Stimulated activated CD4-positive, alpha-beta T cell treated with anti-CD3 and anti-CD28 coated beads, Interleukin-1b, Interleukin-23, amount 100 ng/mL, for 24 hours (primary cell): ENCODE measurements at regions not wholly inside any gene's neighbourhood (a gene's known extent, or its start where the extent isn't known, plus 50 kb on each side); places are given as distances from the start of the nearest gene placed in this dataset.

ENCODE experiments used
- DNase-seq, 4 experiments: peaks; one replicate each; pipeline ENCODE4 v3.0.0-alpha.2; 2020; ENCODE audit warnings: low read depth in 4 of 4, low spot score in 1 of 4

GRCh38 chr4:14513471-14513870 is 488.8 kb upstream of the CPEB2 start:
- DNase-seq: no peak

- no peak for DNase-seq
These were observed 486.7 kb upstream of the CPEB2 start for GRCh38 chr4:14515556-14515955.

GRCh38 chr4:14518136-14518535 is 484.1 kb upstream of the CPEB2 start:
- no peak for DNase-seq

GRCh38 chr4:14520171-14520570 is 482.1 kb upstream of the CPEB2 start:
- no peak for DNase-seq

GRCh38 chr4:14524276-14524675 is 478.0 kb upstream of the CPEB2 start:
- no peak for DNase-seq

- DNase-seq: no peak
These were observed 473.4 kb upstream of the CPEB2 start for GRCh38 chr4:14528918-14529317.

GRCh38 chr4:14529653-14530052 is 472.6 kb upstream of the CPEB2 start:
- no peak for DNase-seq

GRCh38 chr4:14532436-14532835 is 469.8 kb upstream of the CPEB2 start:
- no peak for DNase-seq

GRCh38 chr4:14539246-14539645 is 463.0 kb upstream of the CPEB2 start:
- DNase-seq: no peak

GRCh38 chr4:14545163-14545562 is 457.1 kb upstream of the CPEB2 start:
- DNase-seq: no peak

GRCh38 chr4:14545807-14546206 is 456.5 kb upstream of the CPEB2 start:
- no peak for DNase-seq

- DNase-seq: no peak
These were observed 450.2 kb upstream of the CPEB2 start for GRCh38 chr4:14552119-14552518.

- no peak for DNase-seq
These were observed 442.6 kb upstream of the CPEB2 start for GRCh38 chr4:14559646-14560045.

GRCh38 chr4:14560577-14560976 is 441.7 kb upstream of the CPEB2 start:
- DNase-seq: no peak

GRCh38 chr4:14562901-14563300 is 439.4 kb upstream of the CPEB2 start:
- no peak for DNase-seq

- DNase-seq: no peak
These were observed 438.0 kb upstream of the CPEB2 start for GRCh38 chr4:14564281-14564680.

- no peak for DNase-seq
These were observed 435.8 kb upstream of the CPEB2 start for GRCh38 chr4:14566518-14566917.

GRCh38 chr4:14568351-14568750 is 433.9 kb upstream of the CPEB2 start:
- DNase-seq: no peak

- DNase-seq: no peak
These were observed 427.0 kb upstream of the CPEB2 start for GRCh38 chr4:14575289-14575688.

GRCh38 chr4:14575919-14576318 is 426.4 kb upstream of the CPEB2 start:
- DNase-seq: no peak

- no peak for DNase-seq
These were observed 422.2 kb upstream of the CPEB2 start for GRCh38 chr4:14580061-14580460.

- DNase-seq: no peak
These were observed 420.5 kb upstream of the CPEB2 start for GRCh38 chr4:14581741-14582140.

- DNase-seq: no peak
These were observed 419.6 kb upstream of the CPEB2 start for GRCh38 chr4:14582677-14583076.

- DNase-seq: no peak
These were observed 418.9 kb upstream of the CPEB2 start for GRCh38 chr4:14583331-14583730.
